T-cell (primary cell): ENCODE measurements at regions not wholly inside any gene's neighbourhood (a gene's known extent, or its start where the extent isn't known, plus 50 kb on each side); places are given as distances from the start of the nearest gene placed in this dataset.

Source experiments
- ATAC-seq, 4 experiments: fragments of 200-7000 bp in 3 of 4; fragments of 150-1000 bp in 1 of 4; cut with Tn5 transposase; replicated peaks in 1 of 4; 1 replicate in 3 of 4; 2 replicates in 1 of 4; pipeline ENCODE4 v1.10.0; 2021; ENCODE audit warnings: moderate library complexity in 3 of 4, mild to moderate bottlenecking in 2 of 4, moderate number of reproducible peaks in 1 of 4
- CTCF ChIA-PET, 2 donors: fragments of 300-600 bp; sonication (Branson Sonifier 250); formaldehyde crosslinking; loops; one replicate each; lab custom pipeline; 2022; ENCODE audit warnings: antibody characterized with exemption in 2 of 2; lab: Charles Lee
- POLR2A ChIA-PET, 2 donors: fragments of 300-600 bp; sonication (Branson Sonifier 250); formaldehyde crosslinking; loops; one replicate each; lab custom pipeline; 2022; ENCODE audit warnings: antibody characterized with exemption in 2 of 2; lab: Charles Lee
- DNase-seq, 35 experiments: peaks; one replicate each; pipeline versions ENCODE4 v3.0.0 to v3.0.0-alpha.2; 2013 to 2023
- H3K27ac ChIP-seq: one replicate; pipeline ENCODE4 v1.5.1; 2013; ENCODE audit warnings: low read length
- H3K27me3 ChIP-seq, 2 experiments: replicated peaks in 1 of 2; 1 replicate in 1 of 2; 2 replicates in 1 of 2; pipeline versions ENCODE4 v1.6.1 to v1.7.0; 2013; ENCODE audit warnings: low read length in 1 of 2, mixed read lengths in 1 of 2; ENCODE audit not compliant: control insufficient read depth in 2 of 2, insufficient read depth in 2 of 2; ENCODE audit errors: extremely low read depth in 1 of 2
- H3K36me3 ChIP-seq, 2 donors: 1 replicate in 1 of 2; 2 replicates in 1 of 2; pipeline versions ENCODE4 v1.6.1 to v1.7.0; 2013; ENCODE audit warnings: low read length in 1 of 2; ENCODE audit not compliant: control insufficient read depth in 2 of 2, insufficient read depth in 1 of 2; ENCODE audit errors: extremely low read depth in 1 of 2
- H3K4me1 ChIP-seq, 2 experiments: 1 replicate in 1 of 2; 2 replicates in 1 of 2; pipeline versions ENCODE4 v1.6.1 to v1.7.0; 2013; ENCODE audit warnings: low read length in 2 of 2, mixed read lengths in 1 of 2; ENCODE audit not compliant: insufficient read depth in 2 of 2, control insufficient read depth in 1 of 2; ENCODE audit errors: extremely low read depth in 1 of 2
- H3K4me3 ChIP-seq, 2 donors: 1 replicate in 1 of 2; 2 replicates in 1 of 2; pipeline versions ENCODE4 v1.5.1 to v1.7.0; 2013; ENCODE audit warnings: mild to moderate bottlenecking in 2 of 2, low read length in 1 of 2, moderate library complexity in 1 of 2; ENCODE audit not compliant: control insufficient read depth in 1 of 2; ENCODE audit errors: extremely low read depth in 1 of 2
- H3K9me3 ChIP-seq: 2 replicates; pipeline ENCODE4 v1.7.0; 2013
- H3K27ac Mint-ChIP-seq, 2 donors: one replicate each; pipeline ENCODE4 v1.8.0; 2020 to 2021; ENCODE audit warnings: mild to moderate bottlenecking in 2 of 2, mixed read lengths in 2 of 2
- H3K27me3 Mint-ChIP-seq, 2 donors: one replicate each; pipeline ENCODE4 v1.8.0; 2021 to 2022; ENCODE audit warnings: mixed read lengths in 2 of 2
- H3K36me3 Mint-ChIP-seq: one replicate; pipeline ENCODE4 v1.8.0; 2021; ENCODE audit warnings: mixed read lengths
- H3K4me1 Mint-ChIP-seq, 3 donors: one replicate each; pipeline ENCODE4 v1.8.0; 2020 to 2022; ENCODE audit warnings: mixed read lengths in 3 of 3, mild to moderate bottlenecking in 1 of 3
- H3K4me3 Mint-ChIP-seq, 3 donors: one replicate each; pipeline ENCODE4 v1.8.0; 2020 to 2022; ENCODE audit warnings: mild to moderate bottlenecking in 3 of 3, mixed read lengths in 3 of 3, moderate library complexity in 3 of 3
- H3K9me3 Mint-ChIP-seq, 3 donors: one replicate each; pipeline ENCODE4 v1.8.0; 2020 to 2022; ENCODE audit warnings: mixed read lengths in 3 of 3
- WGBS: methylation state at CpG from one replicate; pipeline ENCODE4 v1.1.5; 2013; ENCODE audit warnings: missing lambda C conversion rate; ENCODE audit not compliant: insufficient coverage; 5-methylcytosine and 5-hydroxymethylcytosine counted together

DNA sequence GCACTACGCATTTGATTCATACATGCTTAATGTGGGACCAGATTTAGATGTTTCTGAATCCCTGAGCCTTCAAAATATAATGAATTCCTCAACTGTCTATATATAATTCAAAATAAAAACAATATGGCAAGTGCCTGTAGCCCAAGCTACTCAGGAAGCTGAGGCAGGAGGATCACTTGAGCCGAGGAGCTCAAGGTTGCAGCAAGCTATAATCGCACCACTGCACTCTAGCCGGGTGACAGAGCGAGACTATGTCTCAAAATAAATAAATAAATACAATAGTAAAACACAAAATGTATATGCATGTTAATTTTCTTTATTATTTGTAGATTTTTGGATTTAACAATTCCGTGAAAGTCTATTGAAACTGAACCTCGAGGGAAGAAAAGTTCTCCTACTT is 50.6 kb upstream of the IRX6 start:
- no CpG with 5 or more reads among the region's 7 CpGs for WGBS
- no peaks in the 10 kb centered on the region for H3K9me3 Mint-ChIP-seq
- ChIA-PET POLR2A (no interaction called here), CTCF (no interaction called here)
- no peak overlapping the region for H3K27ac Mint-ChIP-seq
- no peaks in the 10 kb centered on the region for H3K4me1 ChIP-seq
- no peaks in the 10 kb centered on the region for H3K27me3 ChIP-seq
- H3K27me3 Mint-ChIP-seq: peaks cover 3 to 6% of the 10 kb centered on the region in 2 donors
- no peaks in the 10 kb centered on the region for H3K9me3 ChIP-seq
- no peak overlapping the region for H3K27ac ChIP-seq
- H3K36me3 ChIP-seq: no peaks in the 10 kb centered on the region
- ATAC-seq (no peak), DNase-seq (no peak)
- no peak overlapping the region for H3K4me3 Mint-ChIP-seq
- H3K4me1 Mint-ChIP-seq: no peaks in the 10 kb centered on the region
- no peaks in the 10 kb centered on the region for H3K36me3 Mint-ChIP-seq
- no peak overlapping the region for H3K4me3 ChIP-seq

GRCh38 chr16:55273959-55274358 is 50.0 kb upstream of the IRX6 start:
- Mint-ChIP-seq H3K27ac (no peak overlapping the region), H3K27me3 (peaks cover 3 to 11% of the 10 kb centered on the region in 2 donors)
- 51% methylated on average over 5 of the region's 5 CpGs for WGBS

More at GRCh38 chr16:55273959-55274358, 50.0 kb upstream of the IRX6 start:
- Histone ChIP-seq H3K27ac (no peak overlapping the region), H3K27me3 (no peaks in the 10 kb centered on the region), H3K4me3 (no peak overlapping the region), H3K4me1 (no peaks in the 10 kb centered on the region), H3K9me3 (no peaks in the 10 kb centered on the region), H3K36me3 (no peaks in the 10 kb centered on the region)
- Mint-ChIP-seq H3K9me3 (no peaks in the 10 kb centered on the region), H3K4me1 (no peaks in the 10 kb centered on the region), H3K36me3 (no peaks in the 10 kb centered on the region), H3K4me3 (no peak overlapping the region)
- ChIA-PET CTCF (no interaction called here), POLR2A (no interaction called here)
- DNase-seq (no peak), ATAC-seq (no peak)
